Inferior parietal cortex (tissue), 1 donor: ENCODE measurements at regions not wholly inside any gene's neighbourhood (a gene's known extent, or its start where the extent isn't known, plus 50 kb on each side); places are given as distances from the start of the nearest gene placed in this dataset.

Source experiments
- DNase-seq: peaks from one replicate; pipeline ENCODE4 v3.0.0-alpha.2; 2016; ENCODE audit errors: extremely low spot score

- DNase-seq, result peak; percentile 86
Measured at GRCh38 chr11:119474682-119475596, 52.0 kb upstream of the THY1 start.

- DNase-seq, result no peak
Measured at GRCh38 chr11:119473901-119474681, 51.1 kb upstream of the THY1 start.

- DNase-seq, result no peak
Measured at GRCh38 chr11:119473226-119473625, 50.3 kb upstream of the THY1 start.

GRCh38 chr11:119472856-119473222, 49.9 kb upstream of the THY1 start:
- DNase-seq, result no peak
